GM18519 (cell line): ENCODE measurements at regions not wholly inside any gene's neighbourhood (a gene's known extent, or its start where the extent isn't known, plus 50 kb on each side); places are given as distances from the start of the nearest gene placed in this dataset.

Source experiments
- ATAC-seq: cut with Tn5 transposase; IDR thresholded peaks from one replicate; pipeline ENCODE4 v1.9.1; 2021; ENCODE audit warnings: mild to moderate bottlenecking, moderate library complexity; ENCODE audit not compliant: unreplicated experiment, low FRiP score

- ATAC-seq, result no peak
Measured at GRCh38 chr2:11920993-11921583, 174.7 kb downstream of the LPIN1 start.

- ATAC-seq, result no peak
Measured at GRCh38 chr2:11922294-11922693, 175.9 kb downstream of the LPIN1 start.

- ATAC-seq, result no peak
Measured at GRCh38 chr2:11923935-11924334, 177.5 kb downstream of the LPIN1 start.

GRCh38 chr2:11925295-11926066 lies 179.0 kb downstream of the LPIN1 start:
- ATAC-seq, result no peak

- ATAC-seq, result no peak
Measured at GRCh38 chr2:11930211-11930761, 183.9 kb downstream of the LPIN1 start.

GRCh38 chr2:11932048-11932512 lies 185.6 kb downstream of the LPIN1 start:
- ATAC-seq, result no peak

- no peak for ATAC-seq
Measured at GRCh38 chr2:11932962-11933361, 186.5 kb downstream of the LPIN1 start.

GRCh38 chr2:11933854-11934253 lies 187.4 kb downstream of the LPIN1 start:
- ATAC-seq, result peak; percentile 79

GRCh38 chr2:11936761-11937160 lies 190.3 kb downstream of the LPIN1 start:
- ATAC-seq, result no peak

- ATAC-seq, result no peak
Measured at GRCh38 chr2:11938196-11938595, 191.8 kb downstream of the LPIN1 start.

- ATAC-seq, result no peak
Measured at GRCh38 chr2:11939523-11939922, 193.1 kb downstream of the LPIN1 start.

- no peak for ATAC-seq
Measured at GRCh38 chr2:11940121-11940743, 193.8 kb downstream of the LPIN1 start.

GRCh38 chr2:11940799-11941198 lies 194.4 kb downstream of the LPIN1 start:
- ATAC-seq, result no peak

GRCh38 chr2:11941201-11942177 lies 195.1 kb downstream of the LPIN1 start:
- no peak for ATAC-seq

- no peak for ATAC-seq
Measured at GRCh38 chr2:11942178-11942569, 195.7 kb downstream of the LPIN1 start.

GRCh38 chr2:11944311-11944710 lies 197.9 kb downstream of the LPIN1 start:
- no peak for ATAC-seq

GRCh38 chr2:11945139-11946126 lies 199.0 kb downstream of the LPIN1 start:
- ATAC-seq, result peak; percentile 78

- no peak for ATAC-seq
Measured at GRCh38 chr2:11947956-11948355, 201.5 kb downstream of the LPIN1 start.
